Lung (tissue), 11 donors: ENCODE measurements at regions not wholly inside any gene's neighbourhood (a gene's known extent, or its start where the extent isn't known, plus 50 kb on each side); places are given as distances from the start of the nearest gene placed in this dataset.

Experiments used
- ATAC-seq: fragments of 200-7000 bp; cut with Tn5 transposase; one replicate; pipeline ENCODE4 v1.9.1; 2020; ENCODE audit warnings: moderate number of reproducible peaks; ENCODE audit not compliant: insufficient read depth, low FRiP score
- DNase-seq, 3 donors: peaks; one replicate each; pipeline ENCODE4 v3.0.0-alpha.2; 2013 to 2017
- H3K27ac ChIP-seq, 2 donors: one replicate each; pipeline ENCODE4 v1.5.1; 2013; ENCODE audit warnings: mild to moderate bottlenecking in 2 of 2, moderate library complexity in 2 of 2, control low read depth in 1 of 2, inconsistent platforms in 1 of 2, low read depth in 1 of 2, low read length in 1 of 2
- H3K27me3 ChIP-seq, 3 donors: one replicate each; pipeline ENCODE4 v1.5.1; 2013; ENCODE audit warnings: low read length in 2 of 3; ENCODE audit not compliant: control insufficient read depth in 3 of 3, insufficient read depth in 3 of 3
- H3K36me3 ChIP-seq, 4 donors: one replicate each; pipeline ENCODE4 v1.5.1; 2013; ENCODE audit warnings: low read length in 4 of 4, mild to moderate bottlenecking in 1 of 4, moderate library complexity in 1 of 4; ENCODE audit not compliant: control insufficient read depth in 4 of 4, insufficient read depth in 4 of 4
- H3K4me1 ChIP-seq, 5 donors: one replicate each; pipeline ENCODE4 v1.5.1; 2013; ENCODE audit warnings: low read length in 5 of 5, mild to moderate bottlenecking in 2 of 5, moderate library complexity in 1 of 5; ENCODE audit not compliant: control insufficient read depth in 5 of 5, insufficient read depth in 5 of 5
- H3K4me3 ChIP-seq: one replicate; pipeline ENCODE4 v1.5.1; 2013; ENCODE audit warnings: mild to moderate bottlenecking, control low read depth, moderate library complexity
- H3K9ac ChIP-seq, 2 donors: one replicate each; pipeline ENCODE4 v1.5.1; 2013; ENCODE audit warnings: low read length in 2 of 2, control low read depth in 1 of 2; ENCODE audit not compliant: insufficient read depth in 1 of 2
- H3K9me3 ChIP-seq, 4 donors: one replicate each; pipeline ENCODE4 v1.5.1; 2013; ENCODE audit warnings: low read length in 3 of 4, mild to moderate bottlenecking in 1 of 4, moderate library complexity in 1 of 4; ENCODE audit not compliant: control insufficient read depth in 4 of 4, insufficient read depth in 3 of 4
- CTCF ChIP-seq: IDR thresholded peaks from 2 replicates; pipeline ENCODE4 v1.5.1; 2012; ENCODE audit warnings: mild to moderate bottlenecking; ENCODE audit errors: control extremely low read depth, extremely low read depth
- WGBS, 2 donors: extraction: QIAGEN DNeasy Blood & Tissue Kit; methylation state at CpG; one replicate each; pipeline ENCODE4 v1.1.7; 2013; 5-methylcytosine and 5-hydroxymethylcytosine counted together
- donor health status: control.
- donor health status: control.
- donor health status: Bipolar disorder and iron deficiency.
- donor health status: healthy.
- donor health status: DM: yes; HTN: yes; CAD: no.

- peaks cover 0 to 18% (median 3%) of the 10 kb centered on the region in 4 donors for H3K9me3 ChIP-seq
- no peak overlapping the region for H3K4me3 ChIP-seq
- TF ChIP-seq CTCF, result no peak
- no peak overlapping the region for H3K9ac ChIP-seq
- peaks cover 0 to 2% (median 0%) of the 10 kb centered on the region in 5 donors for H3K4me1 ChIP-seq
- ATAC-seq, result no peak
- DNase-seq, result no peak
- no peak overlapping the region for H3K27ac ChIP-seq
- H3K27me3 ChIP-seq, result no peaks in the 10 kb centered on the region
- WGBS, 2 donors, result 44 to 51% methylated on average over 5 of the region's 5 CpGs
- no peaks in the 10 kb centered on the region for H3K36me3 ChIP-seq
Measured at GRCh38 chr7:3112479-3113134, 68.9 kb upstream of the CARD11 start.

GRCh38 chr7:3114917-3115316 lies 71.2 kb upstream of the CARD11 start:
- DNase-seq, result no peak
- WGBS, 2 donors, result 65 to 72% methylated on average over 5 of the region's 5 CpGs
- peaks cover 0 to 5% (median 2%) of the 10 kb centered on the region in 5 donors for H3K4me1 ChIP-seq

GRCh38 chr7:3117081-3117480 lies 73.4 kb upstream of the CARD11 start:
- Histone ChIP-seq H3K4me1 (peaks cover 0 to 5% (median 2%) of the 10 kb centered on the region in 5 donors), H3K9me3 (peaks cover 0 to 21% (median 7%) of the 10 kb centered on the region in 4 donors), H3K9ac (no peak overlapping the region), H3K36me3 (no peaks in the 10 kb centered on the region), H3K4me3 (no peak overlapping the region), H3K27me3 (no peaks in the 10 kb centered on the region), H3K27ac (no peak overlapping the region)
- no peak for ATAC-seq
- 9 to 20% methylated on average over 2 of the region's 2 CpGs for WGBS, 2 donors
- no peak for DNase-seq
- TF ChIP-seq CTCF, result no peak

More at GRCh38 chr7:3114917-3115316, 71.2 kb upstream of the CARD11 start:
- H3K9me3 ChIP-seq, result peaks cover 0 to 12% (median 3%) of the 10 kb centered on the region in 4 donors
- no peak overlapping the region for H3K27ac ChIP-seq
- H3K4me3 ChIP-seq, result no peak overlapping the region
- no peak overlapping the region for H3K9ac ChIP-seq
- ATAC-seq, result no peak
- H3K27me3 ChIP-seq, result no peaks in the 10 kb centered on the region
- H3K36me3 ChIP-seq, result no peaks in the 10 kb centered on the region
- no peak for TF ChIP-seq CTCF
